WTC11 (cell line): ENCODE measurements at regions not wholly inside any gene's neighbourhood (a gene's known extent, or its start where the extent isn't known, plus 50 kb on each side); places are given as distances from the start of the nearest gene placed in this dataset.

Experiments
- ATAC-seq: fragments of 200-7000 bp; cut with Tn5 transposase; 2 replicates; pipeline ENCODE4 v1.10.0; 2021; ENCODE audit warnings: mild to moderate bottlenecking, moderate library complexity
- CTCF ChIA-PET: fragments of 300-600 bp; sonication (Branson Sonifier 250); formaldehyde crosslinking; loops from one replicate; lab custom pipeline; 2021; ENCODE audit warnings: antibody characterized with exemption; lab: Charles Lee
- POLR2A ChIA-PET: fragments of 350-600 bp; sonication (Branson Sonifier 250); formaldehyde crosslinking; loops from one replicate; lab custom pipeline; 2021; ENCODE audit warnings: antibody characterized with exemption; lab: Charles Lee
- DNase-seq: peaks from one replicate; pipeline ENCODE4 v3.0.0; 2021; ENCODE audit warnings: low spot score
- H3K27ac Mint-ChIP-seq: 2 replicates; pipeline ENCODE4 v1.8.0; 2021; ENCODE audit warnings: mixed read lengths
- H3K27me3 Mint-ChIP-seq: 2 replicates; pipeline ENCODE4 v1.8.0; 2021; ENCODE audit warnings: low read depth, mild to moderate bottlenecking, moderate library complexity, mixed read lengths
- H3K36me3 Mint-ChIP-seq: 2 replicates; pipeline ENCODE4 v1.8.0; 2021; ENCODE audit warnings: mixed read lengths
- H3K4me1 Mint-ChIP-seq: 2 replicates; pipeline ENCODE4 v1.8.0; 2022; ENCODE audit warnings: mixed read lengths
- H3K4me3 Mint-ChIP-seq: 2 replicates; pipeline ENCODE4 v1.8.0; 2021; ENCODE audit warnings: mild to moderate bottlenecking, moderate library complexity, mixed read lengths
- H3K9me3 Mint-ChIP-seq: 2 replicates; pipeline ENCODE4 v1.8.0; 2021; ENCODE audit warnings: mixed read lengths
- AR ChIP-seq: fragments of 250-450 bp; sonication (Bioruptor Pico); IDR thresholded peaks from 2 replicates; pipeline ENCODE4 v1.9.0; 2021; ENCODE audit warnings: mild to moderate bottlenecking
- CDX4 ChIP-seq: fragments of 250-450 bp; sonication (Bioruptor Pico); IDR thresholded peaks from 2 replicates; pipeline ENCODE4 v1.9.0; 2021; ENCODE audit warnings: moderate library complexity, mild to moderate bottlenecking, inconsistent platforms, borderline replicate concordance
- CREM ChIP-seq: sonication (generic); formaldehyde crosslinking; IDR thresholded peaks from 2 replicates; pipeline ENCODE4 v1.8.1; 2022; ENCODE audit warnings: mild to moderate bottlenecking, missing genetic modification reagents, moderate library complexity
- CTCF ChIP-seq: fragments of 200-600 bp; IDR thresholded peaks from 2 replicates; pipeline ENCODE4 v1.8.0; 2022; ENCODE audit warnings: antibody characterized with exemption
- ETV6 ChIP-seq: sonication (generic); formaldehyde crosslinking; IDR thresholded peaks from 2 replicates; pipeline ENCODE4 v1.8.1; 2022; ENCODE audit warnings: mild to moderate bottlenecking, missing genetic modification reagents
- GRHL2 ChIP-seq: fragments of 250-450 bp; sonication (Bioruptor Pico); IDR thresholded peaks from 2 replicates; pipeline ENCODE4 v1.8.0; 2022; ENCODE audit warnings: mild to moderate bottlenecking, moderate library complexity; ENCODE audit not compliant: insufficient replicate concordance, severe bottlenecking
- HMGA2 ChIP-seq: fragments of 250-450 bp; sonication (Bioruptor Pico); IDR thresholded peaks from 2 replicates; pipeline ENCODE4 v1.4.0; 2021; ENCODE audit warnings: mild to moderate bottlenecking, moderate library complexity
- JUN ChIP-seq: sonication (generic); formaldehyde crosslinking; IDR thresholded peaks from 2 replicates; pipeline ENCODE4 v1.8.0; 2023; ENCODE audit warnings: mild to moderate bottlenecking, missing genetic modification reagents
- MLX ChIP-seq: sonication (generic); formaldehyde crosslinking; IDR thresholded peaks from 2 replicates; pipeline ENCODE4 v1.8.1; 2023; ENCODE audit warnings: mild to moderate bottlenecking, missing genetic modification reagents, moderate library complexity
- NFE2L1 ChIP-seq: sonication (generic); formaldehyde crosslinking; IDR thresholded peaks from 2 replicates; pipeline ENCODE4 v1.8.1; 2023; ENCODE audit warnings: missing genetic modification reagents
- PRRX2 ChIP-seq: fragments of 250-450 bp; sonication (Bioruptor Pico); IDR thresholded peaks from 2 replicates; pipeline ENCODE4 v1.8.0; 2021; ENCODE audit warnings: mild to moderate bottlenecking
- SOX15 ChIP-seq: fragments of 250-450 bp; sonication (Bioruptor Pico); IDR thresholded peaks from 2 replicates; pipeline ENCODE4 v1.9.0; 2021; ENCODE audit warnings: mild to moderate bottlenecking
- TEAD1 ChIP-seq: sonication (generic); formaldehyde crosslinking; IDR thresholded peaks from 2 replicates; pipeline ENCODE4 v1.8.0; 2022; ENCODE audit warnings: mild to moderate bottlenecking, missing genetic modification reagents
- ZNF121 ChIP-seq: sonication (generic); formaldehyde crosslinking; IDR thresholded peaks from 2 replicates; pipeline ENCODE4 v1.8.0; 2023; ENCODE audit warnings: missing genetic modification reagents
- ZSCAN18 ChIP-seq: fragments of 250-450 bp; sonication (Bioruptor Pico); IDR thresholded peaks from 2 replicates; pipeline ENCODE4 v2.1.2; 2022; ENCODE audit warnings: mild to moderate bottlenecking, moderate library complexity
- TF ChIP-seq, protein P1 (sequence below): sonication (generic); formaldehyde crosslinking; IDR thresholded peaks from 2 replicates; pipeline ENCODE4 v1.8.1; 2022; ENCODE audit warnings: missing genetic modification reagents, borderline replicate concordance

DNA sequence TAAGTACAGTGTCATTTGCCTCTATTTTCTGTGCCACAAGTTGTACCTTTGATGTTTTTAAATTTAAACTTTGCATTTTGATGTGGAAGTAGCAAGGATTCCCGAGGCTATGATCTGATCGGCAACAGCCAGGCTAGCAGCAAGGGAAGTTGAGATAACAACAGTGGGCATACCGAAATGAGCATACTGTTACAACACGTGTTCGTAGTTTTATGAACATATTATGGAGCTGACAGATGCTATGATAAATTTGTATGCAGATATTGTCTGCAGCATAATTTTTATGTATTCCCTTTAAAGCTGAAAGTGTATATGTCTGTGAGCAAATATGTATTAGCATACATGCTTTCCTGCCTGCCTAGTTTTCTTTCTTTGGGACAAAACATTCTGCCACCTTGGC lies 306.1 kb downstream of the PCDH7 start (continued):
- TF ChIP-seq AR (CRISPR knock-in tag) (no peak), GRHL2 (no peak), MLX (CRISPR knock-in tag) (no peak), CREM (CRISPR knock-in tag) (no peak), SOX15 (no peak), JUN (CRISPR knock-in tag) (no peak), CDX4 (CRISPR knock-in tag) (no peak), NFE2L1 (CRISPR knock-in tag) (no peak)

DNA sequence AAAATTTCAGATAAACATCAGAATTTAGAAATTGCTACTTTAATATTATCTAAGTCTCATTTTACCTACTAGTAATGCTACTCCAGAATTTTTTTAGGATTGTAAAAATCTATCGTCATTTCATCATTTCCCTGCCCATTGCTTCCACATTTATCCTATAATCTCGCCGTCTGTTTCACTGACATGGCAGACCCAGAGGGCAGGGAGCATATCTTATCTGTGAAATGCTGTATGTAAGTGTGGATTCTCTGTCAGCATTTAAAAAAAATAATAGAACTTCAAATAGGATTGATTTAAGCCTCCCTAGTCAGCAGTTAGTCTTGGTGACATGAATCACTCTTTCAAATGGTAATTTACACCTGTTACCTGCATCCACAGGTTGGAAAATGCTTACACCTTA lies 314.4 kb downstream of the PCDH7 start:
- TF ChIP-seq TEAD1 (CRISPR knock-in tag) (no peak), PRRX2 (CRISPR knock-in tag) (no peak)
- TF ChIP-seq, protein P1, sequence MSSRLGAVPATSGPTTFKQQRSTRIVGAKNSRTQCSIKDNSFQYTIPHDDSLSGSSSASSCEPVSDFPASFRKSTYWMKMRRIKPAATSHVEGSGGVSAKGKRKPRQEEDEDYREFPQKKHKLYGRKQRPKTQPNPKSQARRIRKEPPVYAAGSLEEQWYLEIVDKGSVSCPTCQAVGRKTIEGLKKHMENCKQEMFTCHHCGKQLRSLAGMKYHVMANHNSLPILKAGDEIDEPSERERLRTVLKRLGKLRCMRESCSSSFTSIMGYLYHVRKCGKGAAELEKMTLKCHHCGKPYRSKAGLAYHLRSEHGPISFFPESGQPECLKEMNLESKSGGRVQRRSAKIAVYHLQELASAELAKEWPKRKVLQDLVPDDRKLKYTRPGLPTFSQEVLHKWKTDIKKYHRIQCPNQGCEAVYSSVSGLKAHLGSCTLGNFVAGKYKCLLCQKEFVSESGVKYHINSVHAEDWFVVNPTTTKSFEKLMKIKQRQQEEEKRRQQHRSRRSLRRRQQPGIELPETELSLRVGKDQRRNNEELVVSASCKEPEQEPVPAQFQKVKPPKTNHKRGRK: no peak
- H3K4me3 Mint-ChIP-seq: no peak overlapping the region
- DNase-seq (no peak), ATAC-seq (no peak)
- no peaks in the 10 kb centered on the region for H3K36me3 Mint-ChIP-seq
- H3K27ac Mint-ChIP-seq: no peak overlapping the region
- no peaks in the 10 kb centered on the region for H3K27me3 Mint-ChIP-seq
- H3K9me3 Mint-ChIP-seq: 0 out of 2 replicates have a peak, but pooled peaks cover 5% of the 10 kb centered on the region
- H3K4me1 Mint-ChIP-seq: peaks cover 25% of the 10 kb centered on the region
- ChIA-PET CTCF (no interaction called here), POLR2A (no interaction called here)

GRCh38 chr4:31035761-31036160 lies 315.6 kb downstream of the PCDH7 start:
- Mint-ChIP-seq H3K36me3 (no peaks in the 10 kb centered on the region), H3K4me3 (no peak overlapping the region), H3K27ac (no peak overlapping the region), H3K4me1 (peaks cover 21% of the 10 kb centered on the region), H3K9me3 (0 out of 2 replicates have a peak, but pooled peaks cover 5% of the 10 kb centered on the region), H3K27me3 (no peaks in the 10 kb centered on the region)
- TF ChIP-seq ETV6 (CRISPR knock-in tag) (no peak), ZSCAN18 (CRISPR knock-in tag) (no peak)
- DNase-seq (no peak), ATAC-seq (no peak)
- POLR2A ChIA-PET: no interaction called here
- CTCF ChIA-PET: no interaction called here

DNA sequence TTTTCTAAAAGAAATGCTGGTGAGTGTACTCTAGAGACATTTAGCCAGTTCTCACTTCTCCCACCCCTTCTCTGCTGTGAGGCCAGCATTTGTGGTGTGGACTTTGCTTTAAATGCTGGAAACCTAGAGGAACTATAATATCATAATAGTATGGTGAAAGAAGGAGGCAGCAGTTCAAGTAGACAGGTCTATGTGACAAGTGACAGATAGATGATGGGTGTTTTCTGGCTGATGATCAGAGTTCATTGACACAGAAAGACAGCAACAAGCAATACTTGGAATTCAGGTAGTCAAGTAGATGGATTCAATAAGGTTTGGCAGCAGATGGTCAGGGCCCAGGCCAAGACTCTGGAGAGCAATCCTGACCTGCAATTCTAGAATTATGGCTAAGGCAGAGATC lies 317.5 kb downstream of the PCDH7 start:
- no peaks in the 10 kb centered on the region for H3K36me3 Mint-ChIP-seq
- H3K27ac Mint-ChIP-seq: no peak overlapping the region
- H3K4me3 Mint-ChIP-seq: no peak overlapping the region
- TF ChIP-seq ZNF121 (no peak), CREM (CRISPR knock-in tag) (no peak), CTCF (no peak), HMGA2 (CRISPR knock-in tag) (no peak), ZSCAN18 (CRISPR knock-in tag) (no peak)
- H3K27me3 Mint-ChIP-seq: no peaks in the 10 kb centered on the region
- H3K9me3 Mint-ChIP-seq: 0 out of 2 replicates have a peak, but pooled peaks cover 5% of the 10 kb centered on the region
- ATAC-seq (no peak), DNase-seq (no peak)
- CTCF ChIA-PET: no interaction called here
- POLR2A ChIA-PET: no interaction called here
- peaks cover 35% of the 10 kb centered on the region for H3K4me1 Mint-ChIP-seq
